ENCODE measurements at regions not wholly inside any gene's neighbourhood (a gene's known extent, or its start where the extent isn't known, plus 50 kb on each side); places are given as distances from the start of the nearest gene placed in this dataset.

DNA sequence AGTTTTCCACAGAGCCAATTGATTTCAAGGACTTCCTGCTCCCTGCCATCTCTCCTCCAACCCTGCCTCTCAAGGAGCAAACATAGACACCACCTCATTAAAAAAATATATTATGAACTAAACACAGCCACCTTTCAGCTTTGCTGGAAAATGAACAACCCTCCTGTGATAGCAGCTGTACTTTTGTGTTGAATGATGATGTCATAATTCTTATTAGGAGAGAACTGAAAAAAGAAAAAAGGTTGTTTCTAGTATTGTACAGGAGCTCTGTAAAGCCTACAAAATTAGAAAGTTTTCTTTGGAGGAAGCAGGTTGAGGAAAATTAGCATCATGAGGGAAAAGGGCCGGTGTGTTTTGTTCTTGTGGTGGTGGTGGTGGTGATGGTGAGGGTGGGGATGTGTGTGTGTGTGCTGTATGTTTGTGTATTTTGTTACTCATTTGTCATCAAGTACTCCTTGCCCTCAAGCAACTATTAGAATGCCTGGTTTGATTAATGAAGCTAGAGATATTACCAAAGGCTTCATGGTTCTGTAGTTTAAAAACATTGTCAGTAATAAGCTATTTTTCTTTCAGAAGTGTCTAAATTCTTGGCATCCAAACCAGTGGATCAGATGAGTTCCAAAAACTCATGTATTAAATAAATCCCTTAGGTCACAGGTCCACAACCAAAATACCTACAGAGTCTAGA is 405.9 kb downstream of the TLE4 start:
- DNase-seq (ENCODE audit: low spot score in 2 of 2) (no peak), ATAC-seq (no peak)
- Mint-ChIP-seq H3K4me1 (no peaks in the 10 kb centered on the region), H3K27ac (no peak overlapping the region), H3K4me3 (no peak overlapping the region), H3K36me3 (no peaks in the 10 kb centered on the region), H3K9me3 (no peaks in the 10 kb centered on the region)

GRCh38 chr9:79977074-79977435 is 405.3 kb downstream of the TLE4 start:
- H3K27ac Mint-ChIP-seq, result no peak overlapping the region
- no peaks in the 10 kb centered on the region for H3K9me3 Mint-ChIP-seq
- no peak for ATAC-seq

DNA sequence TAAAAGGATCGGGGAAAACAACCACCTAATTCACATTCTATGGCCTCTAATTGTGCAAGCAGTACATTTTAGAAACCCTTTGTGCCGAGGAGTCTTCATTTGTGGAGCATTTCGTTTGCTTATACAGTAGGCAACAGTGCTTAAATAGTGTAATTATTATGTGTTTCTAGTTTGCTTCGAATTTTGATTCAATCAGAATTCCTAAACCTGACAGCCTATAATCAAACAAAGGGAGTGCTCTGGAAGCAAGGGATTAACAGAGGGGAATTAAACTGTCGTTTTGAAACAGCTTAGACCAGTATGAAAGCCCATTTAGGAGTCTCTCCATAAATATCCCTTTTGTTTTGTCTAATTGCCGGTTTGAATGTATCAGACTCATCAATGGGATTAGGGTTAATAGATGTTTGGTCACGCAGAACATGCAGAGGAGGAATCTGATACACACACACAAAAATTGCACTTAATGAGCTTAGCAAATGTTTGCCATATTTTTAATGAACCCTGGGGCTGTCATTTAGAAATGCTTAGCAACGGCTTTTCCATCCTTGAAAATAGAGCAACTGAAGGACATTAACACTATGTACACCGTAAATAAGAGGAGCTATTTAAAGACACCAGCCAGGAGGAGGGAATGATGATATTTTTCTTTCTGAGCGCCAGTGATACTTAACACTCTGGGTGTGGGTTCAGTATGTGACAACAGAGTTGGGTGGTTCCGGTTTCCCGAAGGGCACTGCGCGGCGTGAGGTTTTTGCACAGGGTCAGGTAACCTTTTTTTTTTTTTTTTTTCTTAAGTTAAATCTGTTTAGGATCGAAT is 404.7 kb downstream of the TLE4 start:
- no peaks in the 10 kb centered on the region for H3K9me3 Mint-ChIP-seq
- ATAC-seq (no peak), DNase-seq (ENCODE audit: low spot score in 2 of 2) (no peak)
- H3K36me3 Mint-ChIP-seq, result no peaks in the 10 kb centered on the region
- H3K4me3 Mint-ChIP-seq, result no peak overlapping the region
- H3K27ac Mint-ChIP-seq, result no peak overlapping the region
- H3K4me1 Mint-ChIP-seq, result no peaks in the 10 kb centered on the region

More at GRCh38 chr9:79977074-79977435, 405.3 kb downstream of the TLE4 start:
- H3K4me3 Mint-ChIP-seq, result no peak overlapping the region
- no peaks in the 10 kb centered on the region for H3K36me3 Mint-ChIP-seq
- DNase-seq (ENCODE audit: low spot score in 2 of 2), result no peak
- no peaks in the 10 kb centered on the region for H3K4me1 Mint-ChIP-seq

DNA sequence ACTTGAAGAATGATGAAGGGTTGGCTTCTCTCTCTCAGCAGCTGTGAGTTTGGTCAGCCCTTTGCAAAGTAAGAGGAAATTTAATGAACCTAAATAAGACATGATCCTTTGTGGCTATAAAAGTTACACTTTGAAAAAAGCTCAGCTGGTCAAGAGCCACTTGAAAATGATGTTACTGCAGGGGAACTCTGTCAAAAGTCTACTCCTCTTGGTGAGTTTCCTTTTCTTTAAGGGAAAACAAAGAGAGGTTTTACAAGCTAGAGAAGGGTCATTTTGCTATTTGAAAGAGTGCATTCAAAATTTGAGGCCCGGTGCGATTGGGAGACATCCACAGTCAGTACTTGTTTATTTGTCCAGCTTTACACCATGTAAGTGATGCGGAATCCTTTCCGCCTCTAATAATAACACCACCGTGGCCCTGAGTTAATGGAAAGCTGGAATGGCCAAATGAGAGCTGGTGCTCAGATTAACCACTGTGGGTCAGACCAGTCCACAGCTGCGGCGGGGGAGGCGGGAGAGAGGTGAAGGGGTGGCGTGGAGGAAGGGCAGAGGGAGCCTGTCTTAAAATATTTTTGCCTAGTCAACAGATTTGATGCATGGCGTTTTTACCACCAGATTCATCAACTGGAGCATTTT is 404.0 kb downstream of the TLE4 start:
- no peak overlapping the region for H3K27ac Mint-ChIP-seq
- no peaks in the 10 kb centered on the region for H3K36me3 Mint-ChIP-seq
- no peaks in the 10 kb centered on the region for H3K4me1 Mint-ChIP-seq
- ATAC-seq (no peak), DNase-seq (ENCODE audit: low spot score in 2 of 2) (no peak)
- no peak overlapping the region for H3K4me3 Mint-ChIP-seq
- H3K9me3 Mint-ChIP-seq, result no peaks in the 10 kb centered on the region

DNA sequence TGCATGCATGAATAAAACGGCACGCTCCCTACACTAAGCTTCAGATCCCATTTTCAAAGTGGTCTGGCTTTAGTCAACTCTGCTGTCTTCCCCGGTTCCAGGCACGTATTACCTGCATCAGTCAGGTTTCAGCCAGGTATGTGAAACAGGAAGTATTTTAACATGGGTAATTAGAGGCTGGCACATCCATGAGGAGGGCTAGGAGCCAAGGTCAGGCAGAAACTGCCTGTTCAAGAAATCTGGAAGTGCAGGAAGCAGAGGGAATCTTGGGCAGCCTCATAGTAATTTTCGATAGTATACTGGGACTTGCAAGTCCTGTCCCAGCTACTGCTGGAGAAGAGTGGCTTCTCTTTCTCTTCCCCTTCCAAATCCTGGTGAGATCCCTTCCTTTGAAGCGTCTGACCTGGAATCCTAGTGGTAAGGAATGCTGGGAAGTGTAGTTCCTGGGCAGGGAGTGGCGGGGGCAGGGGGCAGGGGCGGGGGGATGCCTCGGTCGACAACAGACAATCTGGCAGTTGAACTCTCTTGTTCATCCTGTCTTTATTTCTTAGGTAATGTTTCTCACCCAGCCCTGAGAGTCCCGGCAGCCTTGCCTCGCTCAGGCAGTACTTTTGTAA is 403.1 kb downstream of the TLE4 start:
- Mint-ChIP-seq H3K4me3 (no peak overlapping the region), H3K27ac (no peak overlapping the region), H3K4me1 (no peaks in the 10 kb centered on the region), H3K9me3 (no peaks in the 10 kb centered on the region), H3K36me3 (no peaks in the 10 kb centered on the region)
- no peak for DNase-seq (ENCODE audit: low spot score in 2 of 2)
- no peak for ATAC-seq

DNA sequence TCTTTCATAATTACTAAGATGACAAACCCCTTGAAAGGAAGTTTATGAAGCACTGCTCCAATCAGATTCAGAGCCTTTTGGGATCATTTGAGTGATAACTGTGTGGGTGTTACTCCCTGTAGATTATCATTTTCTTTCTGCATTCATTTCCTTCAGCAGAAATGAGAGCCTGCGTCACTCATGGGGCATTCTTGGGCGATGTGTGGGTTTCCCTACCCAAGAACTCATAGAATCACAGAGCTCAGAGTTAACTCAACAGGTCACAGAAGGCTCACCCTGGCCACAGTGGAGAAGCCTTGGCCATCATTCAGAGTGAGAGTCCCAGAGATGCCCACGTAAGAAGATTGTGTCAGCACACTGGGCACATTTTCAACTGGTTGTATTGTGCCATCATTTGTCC is 401.9 kb downstream of the TLE4 start:
- ATAC-seq, result peak; percentile 36
- H3K4me1 Mint-ChIP-seq, result no peaks in the 10 kb centered on the region
- no peak overlapping the region for H3K4me3 Mint-ChIP-seq
- no peak for DNase-seq (ENCODE audit: low spot score in 2 of 2)
- no peaks in the 10 kb centered on the region for H3K9me3 Mint-ChIP-seq
- H3K36me3 Mint-ChIP-seq, result no peaks in the 10 kb centered on the region
- no peak overlapping the region for H3K27ac Mint-ChIP-seq

GRCh38 chr9:79970146-79970425 is 398.3 kb downstream of the TLE4 start:
- Mint-ChIP-seq H3K4me1 (no peaks in the 10 kb centered on the region), H3K4me3 (no peak overlapping the region), H3K9me3 (no peaks in the 10 kb centered on the region), H3K36me3 (no peaks in the 10 kb centered on the region), H3K27ac (no peak overlapping the region)
- DNase-seq (ENCODE audit: low spot score in 2 of 2), result no peak
- no peak for ATAC-seq

- no peak for DNase-seq (ENCODE audit: low spot score in 2 of 2)
- no peak for ATAC-seq
- H3K9me3 Mint-ChIP-seq, result no peaks in the 10 kb centered on the region
- no peak overlapping the region for H3K27ac Mint-ChIP-seq
- no peaks in the 10 kb centered on the region for H3K4me1 Mint-ChIP-seq
- H3K4me3 Mint-ChIP-seq, result no peak overlapping the region
- H3K36me3 Mint-ChIP-seq, result no peaks in the 10 kb centered on the region
These were observed 397.8 kb downstream of the TLE4 start for GRCh38 chr9:79969393-79970145.

- ATAC-seq (no peak), DNase-seq (ENCODE audit: low spot score in 2 of 2) (no peak)
- Mint-ChIP-seq H3K4me1 (no peaks in the 10 kb centered on the region), H3K36me3 (no peaks in the 10 kb centered on the region), H3K4me3 (no peak overlapping the region), H3K27ac (no peak overlapping the region), H3K9me3 (no peaks in the 10 kb centered on the region)
These were observed 396.8 kb downstream of the TLE4 start for GRCh38 chr9:79968533-79968932.

- Mint-ChIP-seq H3K36me3 (no peaks in the 10 kb centered on the region), H3K27ac (no peak overlapping the region), H3K9me3 (no peaks in the 10 kb centered on the region), H3K4me3 (no peak overlapping the region), H3K4me1 (no peaks in the 10 kb centered on the region)
- ATAC-seq (no peak), DNase-seq (ENCODE audit: low spot score in 2 of 2) (no peak)
These were observed 391.1 kb downstream of the TLE4 start for GRCh38 chr9:79962836-79963235.

DNA sequence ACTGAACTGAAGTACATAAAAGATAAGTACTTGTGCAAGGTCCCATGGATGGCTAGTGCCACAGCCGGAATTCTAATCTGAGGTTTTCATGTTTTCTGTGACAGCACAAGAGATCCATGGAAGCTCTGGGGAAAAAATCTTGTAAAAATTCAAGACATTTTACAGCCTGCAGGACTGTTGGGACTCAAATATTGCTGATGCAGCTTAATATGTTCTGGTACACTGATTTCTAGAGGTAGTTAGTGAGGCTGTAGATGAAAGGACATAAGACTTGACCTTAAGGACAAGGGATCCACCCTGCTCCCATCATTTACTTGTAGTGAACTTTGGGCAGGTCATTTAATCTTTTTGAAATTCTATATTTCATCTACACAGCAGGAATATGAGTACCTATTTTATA is 390.4 kb downstream of the TLE4 start:
- no peak for DNase-seq (ENCODE audit: low spot score in 2 of 2)
- Mint-ChIP-seq H3K4me3 (no peak overlapping the region), H3K27ac (no peak overlapping the region), H3K9me3 (no peaks in the 10 kb centered on the region), H3K36me3 (no peaks in the 10 kb centered on the region), H3K4me1 (no peaks in the 10 kb centered on the region)
- ATAC-seq, result no peak

DNA sequence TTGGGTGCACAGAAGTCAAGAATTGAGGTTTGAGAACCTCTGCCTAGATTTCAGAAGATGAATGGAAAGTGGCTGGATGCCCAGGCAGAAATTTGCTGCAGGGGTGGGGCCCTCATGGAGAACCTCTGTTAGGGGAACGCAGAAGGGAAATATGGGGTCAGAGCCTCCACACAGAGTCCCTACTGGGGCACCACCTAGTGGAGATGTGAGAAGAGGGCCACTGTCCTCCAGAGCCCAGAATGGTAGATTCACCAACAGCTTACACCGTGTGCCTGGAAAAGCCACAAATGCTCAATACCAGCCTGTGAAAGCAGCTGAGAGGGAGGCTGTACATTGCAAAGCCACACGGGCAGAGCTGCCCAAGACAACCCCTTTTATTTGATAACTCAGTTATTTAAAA is 383.5 kb downstream of the TLE4 start:
- Mint-ChIP-seq H3K4me3 (no peak overlapping the region), H3K9me3 (no peaks in the 10 kb centered on the region), H3K36me3 (no peaks in the 10 kb centered on the region), H3K27ac (no peak overlapping the region), H3K4me1 (no peaks in the 10 kb centered on the region)
- ATAC-seq, result no peak
- no peak for DNase-seq (ENCODE audit: low spot score in 2 of 2)

GRCh38 chr9:79953908-79954307 is 382.1 kb downstream of the TLE4 start:
- H3K4me1 Mint-ChIP-seq, result no peaks in the 10 kb centered on the region
- H3K9me3 Mint-ChIP-seq, result no peaks in the 10 kb centered on the region
- ATAC-seq, result no peak
- no peak for DNase-seq (ENCODE audit: low spot score in 2 of 2)
- H3K27ac Mint-ChIP-seq, result no peak overlapping the region
- H3K36me3 Mint-ChIP-seq, result no peaks in the 10 kb centered on the region
- H3K4me3 Mint-ChIP-seq, result no peak overlapping the region

GRCh38 chr9:79952401-79952800 is 380.6 kb downstream of the TLE4 start:
- Mint-ChIP-seq H3K4me1 (no peaks in the 10 kb centered on the region), H3K36me3 (no peaks in the 10 kb centered on the region), H3K27ac (no peak overlapping the region), H3K9me3 (no peaks in the 10 kb centered on the region), H3K4me3 (no peak overlapping the region)
- DNase-seq (ENCODE audit: low spot score in 2 of 2), result no peak
- ATAC-seq, result no peak

DNA sequence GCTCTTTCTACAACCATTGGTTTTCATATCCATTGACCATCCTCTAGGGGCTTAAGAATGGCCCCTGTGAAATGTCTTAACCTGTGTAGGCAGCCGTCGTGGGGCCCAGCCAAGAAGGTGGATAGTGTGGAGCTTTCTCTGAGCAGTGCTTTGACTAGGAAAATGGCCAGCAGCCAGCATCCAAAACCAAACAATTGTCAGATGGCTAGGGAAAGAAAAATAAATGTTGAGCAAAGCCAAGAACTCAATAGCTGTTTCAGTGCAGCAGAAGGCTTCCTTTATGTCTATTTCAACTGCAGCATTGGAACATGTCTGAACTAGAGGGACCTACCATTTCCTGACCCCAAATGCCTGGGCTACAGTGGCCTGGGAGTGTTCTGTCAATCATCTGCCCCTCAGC is 374.9 kb downstream of the TLE4 start:
- no peaks in the 10 kb centered on the region for H3K36me3 Mint-ChIP-seq

More for the DNA sequence above, 374.9 kb downstream of the TLE4 start:
- Mint-ChIP-seq H3K4me3 (no peak overlapping the region), H3K27ac (no peak overlapping the region), H3K9me3 (no peaks in the 10 kb centered on the region), H3K4me1 (no peaks in the 10 kb centered on the region)
- no peak for ATAC-seq
- no peak for DNase-seq (ENCODE audit: low spot score in 2 of 2)

Data from stimulated activated effector memory CD8-positive, alpha-beta T cell treated with anti-CD3 and anti-CD28 coated beads, Interleukin-12 subunit alpha, Interleukin-12 subunit beta, amount 100 ng/mL, for 72 hours (primary cell).